Stimulated activated CD8-positive, alpha-beta memory T cell treated with anti-CD3 and anti-CD28 coated beads, Interleukin-2, amount 100 ng/mL, for 48 hours (primary cell): ENCODE measurements at regions not wholly inside any gene's neighbourhood (a gene's known extent, or its start where the extent isn't known, plus 50 kb on each side); places are given as distances from the start of the nearest gene placed in this dataset.

Experiments
- DNase-seq, 2 donors: peaks; one replicate each; pipeline ENCODE4 v3.0.0-alpha.2; 2020; ENCODE audit warnings: low read depth in 2 of 2

GRCh38 chr16:64240586-64240985 is 881.3 kb downstream of the CDH11 start:
- DNase-seq, result no peak

- DNase-seq, result no peak
Measured at GRCh38 chr16:64238571-64238970, 883.3 kb downstream of the CDH11 start.

GRCh38 chr16:64236316-64236715 is 885.5 kb downstream of the CDH11 start:
- no peak for DNase-seq

GRCh38 chr16:64234200-64234599 is 887.7 kb downstream of the CDH11 start:
- DNase-seq, result no peak

GRCh38 chr16:64225696-64226095 is 896.2 kb downstream of the CDH11 start:
- no peak for DNase-seq

GRCh38 chr16:64225036-64225435 is 896.8 kb downstream of the CDH11 start:
- DNase-seq, result no peak

- DNase-seq, result no peak
Measured at GRCh38 chr16:64217789-64218535, 903.9 kb downstream of the CDH11 start.

- DNase-seq, result no peak
Measured at GRCh38 chr16:64215730-64216129, 906.1 kb downstream of the CDH11 start.

GRCh38 chr16:64211331-64211730 is 910.5 kb downstream of the CDH11 start:
- no peak for DNase-seq

- no peak for DNase-seq
Measured at GRCh38 chr16:64206862-64207261, 915.0 kb downstream of the CDH11 start.

- DNase-seq, result no peak
Measured at GRCh38 chr16:64203126-64203525, 918.7 kb downstream of the CDH11 start.

- no peak for DNase-seq
Measured at GRCh38 chr16:64202571-64202970, 919.3 kb downstream of the CDH11 start.

GRCh38 chr16:64196444-64196843 is 925.4 kb downstream of the CDH11 start:
- no peak for DNase-seq

GRCh38 chr16:64185954-64186353 is 935.9 kb downstream of the CDH11 start:
- no peak for DNase-seq

- no peak for DNase-seq
Measured at GRCh38 chr16:64184156-64184555, 937.7 kb downstream of the CDH11 start.

GRCh38 chr16:64182985-64183384 is 938.9 kb downstream of the CDH11 start:
- no peak for DNase-seq

- DNase-seq, result no peak
Measured at GRCh38 chr16:64181271-64181925, 940.5 kb downstream of the CDH11 start.

- no peak for DNase-seq
Measured at GRCh38 chr16:64180136-64180900, 941.5 kb downstream of the CDH11 start.

GRCh38 chr16:64174327-64174726 is 947.5 kb downstream of the CDH11 start:
- no peak for DNase-seq

- no peak for DNase-seq
Measured at GRCh38 chr16:64172652-64173051, 949.2 kb downstream of the CDH11 start.

GRCh38 chr16:64172226-64172625 is 949.6 kb downstream of the CDH11 start:
- DNase-seq, result no peak

GRCh38 chr16:64171632-64172031 is 950.2 kb downstream of the CDH11 start:
- DNase-seq, result no peak

GRCh38 chr16:64168371-64168770 is 953.5 kb downstream of the CDH11 start:
- no peak for DNase-seq
